Gastrocnemius medialis (tissue), 4 donors: ENCODE measurements at regions not wholly inside any gene's neighbourhood (a gene's known extent, or its start where the extent isn't known, plus 50 kb on each side); places are given as distances from the start of the nearest gene placed in this dataset.

Experiments used
- POLR2A ChIP-seq, 2 donors: fragments of 450-650 bp; IDR thresholded peaks; one replicate each; pipeline ENCODE4 v1.6.1; 2017; ENCODE audit warnings: antibody characterized with exemption in 2 of 2, mild to moderate bottlenecking in 2 of 2, moderate library complexity in 2 of 2
- TF ChIP-seq, protein P1 (sequence below), 5 experiments: fragments of 450-650 bp in 3 of 5; fragments of 200-600 bp in 2 of 5; sonication (generic) in 2 of 5; IDR thresholded peaks in 4 of 5; conservative IDR thresholded peaks in 1 of 5; 1 replicate in 4 of 5; 2 replicates in 1 of 5; pipeline ENCODE4 v1.5.1; 2016 to 2019; ENCODE audit warnings: antibody characterized with exemption in 5 of 5, mild to moderate bottlenecking in 3 of 5, moderate library complexity in 3 of 5

DNA sequence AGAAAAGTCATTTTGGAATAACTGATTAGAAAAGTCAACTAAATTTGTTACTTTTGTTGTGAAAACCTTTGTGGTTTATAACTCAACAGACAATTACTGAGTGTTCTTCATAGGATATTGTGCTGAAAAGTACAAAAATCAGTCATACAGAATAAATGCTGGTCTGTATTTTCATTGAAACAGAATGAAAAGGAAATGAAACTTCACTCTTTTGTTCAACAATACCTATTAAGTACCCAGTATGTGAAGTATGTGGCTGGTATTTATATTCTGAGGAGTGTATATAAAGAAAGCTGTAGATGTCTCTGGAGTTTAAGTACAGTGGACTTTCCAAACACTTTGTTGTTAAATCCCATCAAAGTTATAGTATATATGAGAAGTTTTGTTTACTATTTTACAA is 828.4 kb upstream of the ATXN8OS start:
- TF ChIP-seq POLR2A (IDR thresholded peaks at IDR 0.05) = no peak
- TF ChIP-seq, protein P1, sequence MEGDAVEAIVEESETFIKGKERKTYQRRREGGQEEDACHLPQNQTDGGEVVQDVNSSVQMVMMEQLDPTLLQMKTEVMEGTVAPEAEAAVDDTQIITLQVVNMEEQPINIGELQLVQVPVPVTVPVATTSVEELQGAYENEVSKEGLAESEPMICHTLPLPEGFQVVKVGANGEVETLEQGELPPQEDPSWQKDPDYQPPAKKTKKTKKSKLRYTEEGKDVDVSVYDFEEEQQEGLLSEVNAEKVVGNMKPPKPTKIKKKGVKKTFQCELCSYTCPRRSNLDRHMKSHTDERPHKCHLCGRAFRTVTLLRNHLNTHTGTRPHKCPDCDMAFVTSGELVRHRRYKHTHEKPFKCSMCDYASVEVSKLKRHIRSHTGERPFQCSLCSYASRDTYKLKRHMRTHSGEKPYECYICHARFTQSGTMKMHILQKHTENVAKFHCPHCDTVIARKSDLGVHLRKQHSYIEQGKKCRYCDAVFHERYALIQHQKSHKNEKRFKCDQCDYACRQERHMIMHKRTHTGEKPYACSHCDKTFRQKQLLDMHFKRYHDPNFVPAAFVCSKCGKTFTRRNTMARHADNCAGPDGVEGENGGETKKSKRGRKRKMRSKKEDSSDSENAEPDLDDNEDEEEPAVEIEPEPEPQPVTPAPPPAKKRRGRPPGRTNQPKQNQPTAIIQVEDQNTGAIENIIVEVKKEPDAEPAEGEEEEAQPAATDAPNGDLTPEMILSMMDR (IDR thresholded peaks at IDR 0.05 in 4 of 5, conservative IDR thresholded peaks at IDR 0.05 in 1 of 5) = no peak
